ENCODE measurements at regions not wholly inside any gene's neighbourhood (a gene's known extent, or its start where the extent isn't known, plus 50 kb on each side); places are given as distances from the start of the nearest gene placed in this dataset.
A peak's percentile ranks its signal among the peaks of the same experiment; 100 is the strongest.

DNA sequence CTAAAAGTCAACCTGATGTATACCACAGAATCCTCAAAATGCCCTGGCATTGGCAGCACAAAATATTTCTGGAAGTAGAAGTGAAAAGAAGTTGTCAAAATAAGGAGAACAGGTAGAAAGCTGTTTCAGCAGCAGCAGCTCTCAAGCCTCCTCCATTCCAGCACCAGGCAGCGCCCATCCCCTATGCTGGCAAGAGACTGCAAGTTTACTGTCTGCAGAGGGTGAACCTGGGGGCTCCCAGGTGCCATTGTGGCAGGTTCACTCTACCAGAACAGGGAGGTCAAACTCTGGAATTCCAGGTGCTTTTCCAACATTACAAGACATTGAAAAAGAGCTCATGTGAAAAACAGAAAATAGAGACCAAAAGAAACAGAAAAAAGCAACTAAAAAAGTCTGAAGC, 128.8 kb upstream of the CTTNBP2NL start:
- DNase-seq: no peak

DNA sequence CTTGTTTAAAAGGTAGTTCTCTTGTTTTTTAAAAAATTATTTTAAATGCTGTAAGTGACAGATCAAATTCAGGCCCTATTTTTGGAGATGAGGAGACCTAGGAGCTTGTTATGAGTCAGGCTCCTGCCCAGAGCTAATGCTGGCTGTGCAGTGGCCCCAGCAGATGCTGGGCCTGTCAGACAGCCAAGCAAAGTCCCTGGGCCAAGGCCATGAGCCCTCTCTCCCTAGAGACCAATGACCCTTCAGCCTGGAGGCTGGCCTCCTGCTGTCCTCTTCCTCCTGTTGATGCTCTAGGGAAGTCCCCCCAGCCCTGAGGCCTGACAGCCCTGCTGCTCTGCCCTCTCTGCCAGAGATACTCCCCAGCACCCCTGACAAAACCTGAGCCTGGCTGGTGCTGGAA, 128.1 kb upstream of the CTTNBP2NL start:
- DNase-seq: no peak

DNA sequence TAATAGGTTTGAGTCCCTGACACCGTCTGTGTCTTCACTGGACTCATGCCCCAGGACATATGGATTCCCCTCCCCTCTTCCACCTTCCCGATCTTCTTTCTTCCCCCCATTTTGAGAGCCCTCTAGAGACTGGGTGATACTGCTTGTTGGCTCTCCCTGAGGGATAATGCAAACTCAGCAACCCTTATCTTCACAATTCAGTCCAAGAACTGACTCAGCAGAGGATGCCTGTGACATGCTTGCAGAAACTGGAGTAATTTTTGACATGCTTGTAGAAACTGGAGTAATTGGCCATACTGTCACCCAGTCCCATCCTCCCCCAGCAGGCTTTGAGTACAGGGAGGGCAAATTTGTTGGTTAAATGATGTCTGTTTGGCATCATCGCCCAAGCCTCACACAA, 127.6 kb upstream of the CTTNBP2NL start:
- no peak for DNase-seq

DNA sequence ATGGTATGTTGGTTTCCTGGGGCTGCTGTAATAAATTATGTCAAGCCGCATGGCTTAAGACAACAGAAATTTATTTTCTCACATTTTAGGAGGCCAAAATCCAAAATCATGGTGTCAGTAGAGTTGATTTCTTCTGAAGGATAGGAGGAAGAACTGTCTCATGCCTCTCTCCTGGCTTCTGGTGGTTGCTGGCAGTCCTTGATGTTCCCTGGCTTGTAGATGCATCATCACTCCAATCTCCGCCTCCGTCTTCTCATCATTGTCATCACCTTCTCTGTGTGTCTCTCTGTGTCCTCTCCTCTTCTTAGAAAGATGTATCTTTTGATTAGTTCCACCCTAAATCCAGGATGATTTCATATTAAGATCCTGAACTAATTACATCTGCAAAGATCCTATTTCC, 124.7 kb upstream of the CTTNBP2NL start:
- no peak for DNase-seq

DNA sequence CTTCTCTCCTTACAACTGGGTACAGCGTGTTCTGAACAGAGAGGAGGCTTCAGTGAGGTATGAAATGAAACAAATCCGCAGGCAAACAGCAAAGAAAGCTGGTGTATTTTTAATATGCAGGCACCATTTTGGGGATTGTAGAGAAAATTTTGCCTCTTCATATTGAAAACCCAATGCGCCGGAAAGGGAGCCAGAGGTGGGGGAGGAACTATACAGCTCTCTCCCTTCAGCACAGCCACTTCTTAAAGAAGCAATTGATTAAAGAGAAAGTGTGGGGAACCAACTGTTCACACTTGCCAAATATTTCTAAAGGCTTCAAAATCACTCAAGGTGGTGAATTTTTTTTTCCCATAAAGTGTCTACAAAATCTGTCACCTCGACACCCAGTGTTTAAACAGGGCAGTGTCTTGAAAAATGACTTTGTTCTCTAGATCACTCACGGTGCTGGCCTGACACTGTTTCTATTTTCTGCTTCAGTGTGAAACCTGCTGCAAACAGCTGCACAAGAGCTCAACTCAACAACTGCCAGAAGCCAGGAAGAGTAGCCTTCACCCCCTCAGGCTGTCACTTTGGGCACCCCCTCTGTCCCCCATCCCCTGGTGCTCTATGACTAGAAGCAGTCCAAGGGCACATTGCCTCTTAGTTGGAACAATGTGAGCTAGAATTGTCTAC, 123.8 kb upstream of the CTTNBP2NL start:
- no peak for DNase-seq

DNA sequence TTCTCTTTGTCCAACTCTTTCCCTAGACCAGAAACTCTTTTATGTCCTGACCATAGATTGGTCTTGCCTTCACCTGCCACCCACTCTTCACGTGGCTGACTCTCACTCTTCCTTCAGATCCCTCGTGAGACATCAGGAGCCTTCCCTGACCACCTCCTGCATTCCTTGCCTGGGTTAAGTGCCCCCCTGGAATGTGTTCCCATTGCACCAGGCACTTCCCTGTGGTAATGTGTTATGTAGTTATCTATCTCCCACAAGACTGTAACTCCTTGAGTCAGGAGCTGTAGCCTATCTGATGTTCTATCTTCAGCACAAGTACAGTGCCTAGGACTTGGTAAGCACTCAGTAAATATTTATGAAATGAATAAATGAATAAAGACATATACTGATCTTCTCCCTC, 111.2 kb upstream of the CTTNBP2NL start:
- DNase-seq: no peak

DNA sequence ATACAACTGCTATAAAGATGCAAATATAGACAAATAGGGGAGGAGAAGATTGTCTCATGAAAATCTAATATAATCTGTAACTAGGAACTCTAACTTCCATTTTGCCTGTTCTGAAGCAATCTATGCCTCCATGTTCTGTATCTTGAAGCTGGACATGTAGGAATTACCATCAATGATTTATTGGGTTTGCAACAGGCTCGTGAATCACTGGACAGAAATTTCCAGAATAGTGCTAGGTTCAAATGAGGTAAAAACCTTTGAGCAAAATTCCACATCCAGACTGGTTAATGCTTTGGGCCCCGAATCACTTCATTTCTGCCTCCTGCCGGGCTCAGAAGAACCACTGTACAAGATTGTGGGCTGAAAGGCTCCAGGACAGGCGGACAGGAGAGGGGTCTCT, 110.7 kb upstream of the CTTNBP2NL start:
- DNase-seq: no peak

DNA sequence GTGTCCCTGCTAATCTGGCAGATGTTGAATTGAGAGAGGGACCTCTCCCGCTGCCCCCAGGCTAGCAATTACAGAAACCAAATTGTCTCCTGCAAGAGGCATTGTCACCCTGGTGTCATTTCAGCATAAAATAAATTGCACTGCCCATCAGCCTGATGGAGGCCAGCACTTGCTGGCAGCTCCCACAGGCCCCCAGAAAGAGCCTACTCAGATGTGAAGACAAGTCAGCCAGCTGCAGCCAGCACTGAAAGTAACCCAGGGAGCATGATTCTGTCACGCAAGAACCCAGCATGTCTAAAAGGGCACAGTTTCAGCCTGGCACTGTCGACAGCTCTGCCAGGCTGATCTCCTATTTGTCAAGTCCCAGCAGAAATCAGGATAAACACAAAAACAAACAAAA, 110.3 kb upstream of the CTTNBP2NL start:
- DNase-seq: no peak

DNA sequence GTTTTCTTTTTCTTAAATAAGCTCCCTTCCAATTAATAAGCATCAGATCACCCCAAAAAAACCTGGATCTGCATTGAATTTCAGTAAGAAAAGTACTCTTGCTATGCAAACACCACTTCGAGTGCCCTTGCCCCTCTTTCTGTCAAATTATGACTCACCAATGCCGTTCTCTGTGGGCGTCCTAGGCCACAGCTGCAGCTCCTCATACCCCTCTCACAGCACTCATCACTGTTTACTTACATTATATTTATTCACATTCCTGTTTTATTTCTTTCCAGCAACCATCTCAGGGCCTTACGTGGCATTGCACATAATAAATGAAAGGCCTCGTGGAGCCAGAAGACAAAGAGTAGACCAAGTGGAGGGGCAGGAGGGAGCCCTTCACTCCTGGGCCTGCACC, 99.1 kb upstream of the CTTNBP2NL start:
- DNase-seq: peak; percentile 33

DNA sequence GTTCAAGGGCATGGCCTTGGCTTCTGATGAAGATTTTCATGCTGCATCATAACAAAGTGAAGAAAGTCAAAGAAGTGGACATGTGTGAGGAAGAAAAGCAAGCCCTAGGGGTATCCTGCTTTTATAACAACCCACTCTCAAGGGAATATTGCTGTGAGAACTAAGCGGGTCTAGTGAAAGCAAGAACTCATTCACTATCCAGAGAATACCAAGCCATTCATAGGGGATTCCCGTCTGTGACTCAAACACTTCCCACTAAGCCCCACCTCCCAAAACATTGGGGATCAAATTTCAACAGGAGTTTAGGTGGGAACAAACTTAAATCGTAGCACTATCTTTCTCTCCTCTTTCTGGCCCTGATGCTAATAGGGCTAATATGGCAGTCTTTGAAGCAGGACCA, 98.5 kb upstream of the CTTNBP2NL start:
- DNase-seq: no peak

DNA sequence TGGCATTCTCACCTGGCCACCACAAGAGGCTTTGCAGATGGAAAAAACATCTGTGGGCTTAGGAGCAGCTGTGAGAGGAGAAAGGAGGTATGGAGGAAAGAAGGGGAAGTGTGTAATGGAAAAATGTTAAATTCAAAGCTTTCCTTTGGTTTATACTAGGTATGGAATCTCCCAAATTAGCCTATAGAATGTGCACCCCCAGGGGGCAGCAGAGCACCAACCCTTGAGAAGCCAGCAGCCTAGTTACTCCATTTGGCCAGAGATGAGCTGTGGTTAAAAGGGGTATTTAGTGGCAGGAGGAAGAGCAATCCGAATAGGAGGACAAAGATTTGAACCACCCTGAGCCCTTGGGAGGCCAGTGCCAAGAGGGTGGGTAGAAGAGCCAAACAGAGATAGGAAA, 97.5 kb upstream of the CTTNBP2NL start:
- peak; percentile 45 for DNase-seq

DNA sequence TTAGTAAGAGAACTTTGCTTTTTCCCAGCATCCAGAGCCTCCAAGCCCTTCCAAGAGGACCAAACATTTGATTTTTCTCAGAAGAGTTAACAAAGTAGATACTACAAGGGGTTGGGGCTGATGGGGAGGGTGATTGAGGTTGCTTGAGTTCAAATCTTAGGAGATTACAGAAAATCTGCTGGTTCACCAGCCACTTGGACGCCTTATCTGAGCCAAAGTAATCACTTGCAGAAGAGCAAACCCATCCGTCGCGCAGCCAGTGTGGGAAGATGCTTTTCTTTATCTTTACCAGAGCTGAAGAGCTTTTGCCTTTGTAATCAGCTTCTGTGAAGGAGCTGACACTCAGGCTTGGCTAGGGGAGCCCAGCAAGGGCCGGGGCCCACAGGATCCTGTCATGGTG, 91.9 kb upstream of the CTTNBP2NL start:
- DNase-seq: no peak

DNA sequence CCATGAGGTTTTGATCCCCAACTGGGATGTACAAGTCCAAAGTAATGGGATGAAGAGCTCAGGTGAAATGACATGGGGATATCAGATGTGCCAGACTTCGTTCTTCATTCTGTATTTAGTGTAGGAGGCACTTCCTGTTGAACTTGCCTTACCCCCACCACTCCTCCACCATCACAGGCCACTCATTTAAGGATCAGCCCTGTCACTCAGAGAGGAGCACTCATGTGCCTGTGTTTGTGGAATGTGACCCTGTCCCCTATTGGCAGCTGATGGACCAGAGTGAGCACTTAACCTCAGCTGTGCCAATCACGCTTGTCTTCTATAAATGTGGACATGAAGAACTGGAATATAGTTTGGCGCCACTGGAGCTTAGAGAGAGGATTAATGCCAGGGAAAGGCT, 91.4 kb upstream of the CTTNBP2NL start:
- no peak for DNase-seq

DNA sequence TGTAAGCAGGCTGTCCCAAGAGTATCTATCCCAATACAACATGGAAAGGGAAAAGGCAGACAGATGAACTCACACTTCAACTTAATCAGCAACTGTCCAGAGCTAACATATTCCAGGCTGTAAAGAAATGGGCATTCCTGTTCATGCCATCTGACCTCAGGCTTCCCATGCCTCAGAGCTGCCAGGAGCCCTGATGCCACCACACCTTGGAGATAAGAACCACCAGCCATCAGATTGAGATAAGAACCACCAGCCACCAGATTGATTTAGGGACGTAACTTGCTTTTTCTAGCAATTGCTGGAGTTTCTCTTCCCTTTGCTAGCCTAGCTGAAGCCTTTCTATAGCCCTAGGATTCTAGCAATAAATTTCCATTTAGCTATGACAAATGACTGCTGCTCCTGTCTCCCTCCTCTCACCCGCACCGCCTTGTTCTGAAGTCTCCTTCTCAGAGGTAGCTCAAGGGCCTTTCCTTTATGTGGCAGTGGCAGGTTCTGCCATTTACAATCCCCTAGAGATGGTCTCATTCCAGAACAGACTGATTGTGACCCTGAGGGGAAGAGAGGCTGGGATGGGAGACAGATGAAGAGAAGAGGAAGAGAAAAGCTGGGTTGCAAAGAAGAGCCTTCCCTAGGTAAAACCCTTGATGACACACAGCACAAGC, 88.0 kb upstream of the CTTNBP2NL start:
- DNase-seq: no peak

DNA sequence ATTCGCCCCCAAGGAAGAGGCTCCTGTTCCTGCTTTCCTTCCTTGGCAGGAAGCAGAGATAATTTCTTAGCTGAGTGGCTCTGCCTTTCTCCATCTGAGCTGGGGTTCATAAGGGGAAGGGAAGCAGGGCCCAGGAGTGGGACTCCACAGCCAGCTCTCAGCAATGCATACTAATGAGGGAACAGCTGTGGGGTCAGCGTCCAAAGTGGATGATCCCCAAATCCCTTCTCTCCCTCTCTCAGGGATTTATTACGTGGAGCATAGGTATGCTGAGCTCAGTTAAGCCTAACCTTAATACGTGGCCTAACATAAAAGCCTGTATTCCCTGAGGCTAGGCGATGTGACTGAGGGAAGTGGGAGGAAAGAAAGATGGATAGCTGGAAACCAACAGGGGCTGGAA, 87.3 kb upstream of the CTTNBP2NL start:
- DNase-seq: no peak

DNA sequence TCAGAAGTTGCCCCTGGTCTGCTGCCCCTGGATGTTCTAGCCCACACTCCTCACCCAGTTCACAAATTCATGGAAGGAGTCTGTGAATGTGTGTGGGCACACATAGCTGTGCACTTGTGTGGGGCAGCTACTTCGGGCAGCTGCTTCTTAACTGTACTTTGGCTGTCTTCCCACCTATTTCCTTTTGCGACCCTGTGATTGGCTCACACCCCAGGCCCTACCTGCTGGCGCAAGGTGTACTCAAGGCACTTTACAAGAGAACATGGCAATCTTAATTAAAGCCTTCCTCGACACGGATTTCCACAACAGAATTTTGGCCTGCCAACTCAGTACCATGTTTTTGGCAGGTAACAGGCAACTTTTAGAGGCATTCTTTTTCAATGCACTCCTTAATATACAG, 86.5 kb upstream of the CTTNBP2NL start:
- no peak for DNase-seq

DNA sequence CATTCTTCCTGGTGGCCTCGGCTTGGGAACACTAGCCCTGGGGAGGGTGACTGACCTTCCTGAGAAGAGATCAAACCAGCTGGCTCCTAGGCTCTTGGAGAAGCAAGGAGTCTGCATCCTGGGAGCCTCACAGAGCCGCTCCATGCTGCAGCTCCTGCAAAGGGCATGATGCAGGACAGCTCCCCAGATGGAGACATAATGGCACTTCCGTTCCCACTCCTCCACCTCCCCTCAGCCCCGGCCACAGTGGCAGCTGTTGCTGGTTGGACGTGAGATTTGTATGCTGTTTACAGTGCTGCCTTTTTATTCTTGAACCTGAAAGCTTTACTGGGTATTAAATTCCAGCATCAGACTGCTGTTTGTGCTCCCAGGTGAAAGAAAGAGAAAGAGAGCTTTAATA, 83.7 kb upstream of the CTTNBP2NL start:
- DNase-seq: no peak

DNA sequence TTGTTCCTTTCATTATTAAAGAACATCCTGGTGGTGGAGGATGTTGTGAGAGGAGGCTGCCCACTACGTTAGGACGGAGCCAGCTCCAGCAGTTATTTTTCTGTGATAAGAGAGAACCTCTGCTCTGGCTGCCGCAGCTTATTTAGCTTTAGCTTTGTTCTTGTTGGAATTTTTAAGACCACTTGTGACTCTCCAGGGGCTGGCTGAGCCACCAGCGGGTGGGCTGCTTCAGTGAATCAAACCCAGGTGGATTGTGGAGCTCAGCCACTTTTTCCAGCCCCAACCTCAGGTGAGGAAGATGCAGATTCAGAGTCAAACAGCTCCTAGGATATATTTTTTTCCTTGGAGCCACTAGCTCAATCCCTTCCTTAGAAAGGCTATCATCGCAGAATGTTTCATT, 83.1 kb upstream of the CTTNBP2NL start:
- DNase-seq: no peak

DNA sequence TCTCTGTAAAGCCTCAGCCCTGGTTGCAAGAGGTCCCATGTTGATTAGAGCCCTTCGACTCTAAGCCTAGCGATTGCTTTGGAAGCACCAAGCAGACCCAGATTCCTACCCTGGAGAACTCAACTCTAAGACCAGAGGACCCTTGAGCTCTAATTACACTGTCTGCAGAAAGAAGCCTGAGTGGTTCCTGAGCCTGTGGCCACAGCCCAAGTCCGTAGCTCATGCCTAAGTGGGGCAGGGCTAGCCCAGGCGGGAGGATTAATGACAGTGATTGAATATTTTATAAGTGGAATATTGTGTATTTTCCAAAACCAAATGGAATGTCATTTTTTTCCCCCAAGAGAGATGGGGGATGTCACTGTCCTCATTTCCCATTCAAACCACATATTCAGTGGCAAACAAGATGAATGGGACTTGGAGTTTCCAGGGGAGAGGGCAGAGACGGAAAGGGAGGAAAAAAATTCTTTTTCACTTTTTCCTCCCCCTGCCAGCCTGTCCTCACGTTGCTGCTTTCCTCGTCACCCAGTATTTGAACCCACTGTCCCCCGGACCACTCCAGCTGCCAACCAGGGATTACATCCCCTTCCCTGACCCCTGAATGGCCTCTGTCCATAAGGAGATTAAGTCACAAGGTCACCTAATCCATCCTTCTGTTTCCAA, 79.6 kb upstream of the CTTNBP2NL start:
- no peak for DNase-seq

DNA sequence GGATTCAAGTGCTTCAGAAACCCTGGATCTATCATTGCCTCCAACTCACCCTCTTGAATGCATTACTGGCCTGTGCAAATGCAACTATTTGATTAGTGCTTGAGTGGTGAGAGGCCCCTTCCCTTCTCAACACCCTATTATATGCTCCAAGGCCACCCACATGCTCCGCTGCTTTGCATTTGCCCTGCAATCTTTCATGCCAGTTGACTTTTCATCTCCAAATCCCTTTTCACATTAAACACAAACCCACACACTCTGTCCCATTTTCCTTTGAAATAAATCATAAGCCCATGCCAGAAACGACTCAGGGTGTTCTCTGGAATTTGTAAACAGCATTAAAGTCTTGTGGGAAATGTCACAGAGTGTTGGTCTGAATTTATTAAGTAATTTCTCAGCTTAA, 78.9 kb upstream of the CTTNBP2NL start:
- DNase-seq: no peak

DNA sequence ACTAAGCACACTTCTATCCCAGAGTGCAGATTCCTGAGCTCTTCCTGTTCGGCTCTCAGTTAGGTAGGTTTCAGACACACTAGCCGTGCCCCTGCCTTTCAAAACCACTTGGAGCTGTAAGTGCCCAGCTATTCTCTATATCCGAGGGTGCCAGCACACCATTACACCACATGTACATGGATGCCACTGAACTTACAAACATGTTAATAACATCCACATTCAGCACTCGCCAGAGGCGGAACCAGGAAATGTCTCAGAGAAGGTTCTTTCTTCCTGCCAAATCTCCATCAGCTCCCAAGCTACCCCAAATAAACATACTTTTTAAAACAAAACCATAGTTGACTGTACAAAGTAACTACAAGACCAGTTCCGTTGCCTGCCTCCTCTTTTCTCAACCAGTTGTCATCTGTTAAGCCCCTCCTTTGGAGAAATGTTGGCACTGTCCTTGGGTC, 78.4 kb upstream of the CTTNBP2NL start:
- no peak for DNase-seq

DNA sequence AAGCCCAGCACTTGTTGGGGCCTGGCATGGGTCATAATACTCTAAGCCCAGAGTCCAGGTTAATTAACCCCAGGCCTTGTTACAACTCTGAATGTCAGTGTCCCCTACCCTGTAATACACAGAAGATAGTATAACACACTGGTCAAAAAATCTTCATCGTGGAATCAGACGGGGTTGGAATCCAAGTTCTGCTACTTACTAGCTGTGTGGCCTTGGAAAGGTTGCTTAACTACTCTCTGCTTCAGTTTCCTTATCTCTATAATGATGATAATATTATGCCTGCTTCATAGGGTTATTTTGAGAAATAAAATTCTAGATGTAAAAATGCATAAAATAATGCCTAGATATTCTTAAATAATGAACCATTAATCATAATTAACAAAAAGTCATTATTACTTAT, 77.8 kb upstream of the CTTNBP2NL start:
- DNase-seq: no peak

DNA sequence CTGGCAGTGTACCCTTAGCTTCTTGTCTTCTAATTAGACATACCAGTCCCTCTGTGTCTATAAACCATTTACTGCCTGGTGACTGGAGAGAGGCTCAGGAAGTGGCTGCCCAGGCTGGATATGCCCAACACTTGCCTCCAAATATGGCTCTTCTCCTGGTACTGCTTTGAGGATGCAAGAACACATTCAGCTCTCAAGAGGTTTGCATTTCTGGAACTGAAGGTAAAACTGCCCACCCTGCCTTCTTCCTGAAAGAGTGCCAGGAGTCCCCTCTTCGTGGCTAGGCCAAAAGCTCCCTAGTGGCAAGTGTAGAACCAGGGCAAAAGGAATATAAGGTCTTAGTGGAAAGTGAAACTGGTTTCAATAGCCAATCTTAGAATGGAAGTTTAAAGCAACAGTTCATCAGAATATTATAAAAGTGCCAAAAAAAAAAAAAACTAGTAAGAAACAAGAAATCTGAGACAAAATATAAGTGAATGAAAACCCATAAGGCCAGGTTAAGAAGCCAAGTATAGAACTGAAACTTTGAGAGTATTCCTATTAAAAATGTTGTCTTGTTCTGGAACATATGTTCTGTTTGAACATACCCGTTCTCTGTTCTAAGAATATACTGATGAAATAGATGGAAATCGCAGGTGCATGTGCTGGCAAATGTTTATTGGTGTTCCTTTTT, 77.2 kb upstream of the CTTNBP2NL start:
- DNase-seq: no peak
